ENCODE measurements at regions not wholly inside any gene's neighbourhood (a gene's known extent, or its start where the extent isn't known, plus 50 kb on each side); places are given as distances from the start of the nearest gene placed in this dataset.
A peak's percentile ranks its signal among the peaks of the same experiment; 100 is the strongest.

- no peak overlapping the region for H3K4me3 ChIP-seq (ENCODE audit: low read depth, low read length)
- no peak for TF ChIP-seq CTCF (IDR thresholded peaks at IDR 0.05; ENCODE audit: control insufficient read depth, extremely low read depth, insufficient read depth)
These were observed 690.9 kb upstream of the NRSN1 start for GRCh38 chr6:23435126-23435525.

GRCh38 chr6:23435798-23436197 lies 690.2 kb upstream of the NRSN1 start:
- no peak for DNase-seq (ENCODE audit: low read depth)
- H3K4me3 ChIP-seq (ENCODE audit: low read depth, low read length): no peak overlapping the region
- TF ChIP-seq CTCF (IDR thresholded peaks at IDR 0.05; ENCODE audit: control insufficient read depth, extremely low read depth, insufficient read depth): no peak

More at GRCh38 chr6:23435126-23435525, 690.9 kb upstream of the NRSN1 start:
- DNase-seq (ENCODE audit: low read depth): no peak

- DNase-seq (ENCODE audit: low read depth): no peak
- H3K4me3 ChIP-seq (ENCODE audit: low read depth, low read length): no peak overlapping the region
- no peak for TF ChIP-seq CTCF (IDR thresholded peaks at IDR 0.05; ENCODE audit: control insufficient read depth, extremely low read depth, insufficient read depth)
These were observed 684.1 kb upstream of the NRSN1 start for GRCh38 chr6:23441808-23442461.

GRCh38 chr6:23445157-23445710 lies 680.8 kb upstream of the NRSN1 start:
- no peak overlapping the region for H3K4me3 ChIP-seq (ENCODE audit: low read depth, low read length)
- no peak for TF ChIP-seq CTCF (IDR thresholded peaks at IDR 0.05; ENCODE audit: control insufficient read depth, extremely low read depth, insufficient read depth)
- DNase-seq (ENCODE audit: low read depth): peak; percentile 34

GRCh38 chr6:23446469-23446967 lies 679.5 kb upstream of the NRSN1 start:
- peak; percentile 72 for TF ChIP-seq CTCF (IDR thresholded peaks at IDR 0.05; ENCODE audit: control insufficient read depth, extremely low read depth, insufficient read depth)
- DNase-seq (ENCODE audit: low read depth): peak; percentile 52
- no peak overlapping the region for H3K4me3 ChIP-seq (ENCODE audit: low read depth, low read length)

- no peak for TF ChIP-seq CTCF (IDR thresholded peaks at IDR 0.05; ENCODE audit: control insufficient read depth, extremely low read depth, insufficient read depth)
- DNase-seq (ENCODE audit: low read depth): no peak
- H3K4me3 ChIP-seq (ENCODE audit: low read depth, low read length): no peak overlapping the region
These were observed 678.3 kb upstream of the NRSN1 start for GRCh38 chr6:23447731-23448130.

All from LNCaP clone FGC (cell line).